Esophagus squamous epithelium (tissue), 4 donors: ENCODE measurements at regions not wholly inside any gene's neighbourhood (a gene's known extent, or its start where the extent isn't known, plus 50 kb on each side); places are given as distances from the start of the nearest gene placed in this dataset.

Source experiments
- CTCF ChIP-seq, 6 experiments: fragments of 450-650 bp in 4 of 6; fragments of 200-600 bp in 2 of 6; sonication (generic) in 2 of 6; IDR thresholded peaks; one replicate each; pipeline ENCODE4 v1.5.1; 2016 to 2019; ENCODE audit warnings: antibody characterized with exemption in 6 of 6, mild to moderate bottlenecking in 4 of 6, moderate library complexity in 4 of 6
- POLR2A ChIP-seq, 4 donors: fragments of 450-650 bp; IDR thresholded peaks; one replicate each; pipeline ENCODE4 v1.6.1; 2017; ENCODE audit warnings: antibody characterized with exemption in 4 of 4, mild to moderate bottlenecking in 4 of 4, moderate library complexity in 3 of 4

GRCh38 chr3:165653130-165653778, 184.0 kb downstream of the BCHE start:
- TF ChIP-seq POLR2A (IDR thresholded peaks at IDR 0.05) (no peak), CTCF (IDR thresholded peaks at IDR 0.05) (no peak)
